ENCODE measurements at regions not wholly inside any gene's neighbourhood (a gene's known extent, or its start where the extent isn't known, plus 50 kb on each side); places are given as distances from the start of the nearest gene placed in this dataset.

DNA sequence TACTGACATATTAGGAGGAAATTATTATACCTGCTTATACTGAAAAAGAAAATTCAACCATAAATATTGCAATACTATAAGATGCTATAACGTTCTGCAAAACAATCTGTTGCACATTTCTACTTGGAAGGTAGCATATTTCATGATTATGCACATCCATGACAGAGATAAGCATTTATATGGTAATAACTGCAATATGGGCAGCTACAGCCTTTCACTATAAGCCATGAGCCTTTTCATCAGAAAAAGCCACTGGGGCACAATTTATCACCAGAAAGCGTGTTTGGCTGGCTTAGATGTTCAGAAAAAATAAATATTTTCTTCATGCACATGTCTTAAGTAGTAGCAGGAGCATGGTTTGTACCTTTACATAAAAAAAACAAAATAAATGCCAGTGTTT, 340.7 kb downstream of the GALC start:
- no peaks in the 10 kb centered on the region for H3K4me1 ChIP-seq (ENCODE audit: insufficient read depth, low read length)
- H3K4me2 ChIP-seq (ENCODE audit: insufficient read depth, low read length): no peak overlapping the region
- no peaks in the 10 kb centered on the region for H3K36me3 ChIP-seq (ENCODE audit: insufficient read depth, low read length)
- no peaks in the 10 kb centered on the region for H3K79me2 ChIP-seq (ENCODE audit: insufficient read depth, low read length)
- no peak overlapping the region for H2AFZ ChIP-seq (ENCODE audit: low read length)
- H3K9me3 ChIP-seq (ENCODE audit: low read depth, low read length): peaks cover 2% of the 10 kb centered on the region
- TF ChIP-seq, protein P1, sequence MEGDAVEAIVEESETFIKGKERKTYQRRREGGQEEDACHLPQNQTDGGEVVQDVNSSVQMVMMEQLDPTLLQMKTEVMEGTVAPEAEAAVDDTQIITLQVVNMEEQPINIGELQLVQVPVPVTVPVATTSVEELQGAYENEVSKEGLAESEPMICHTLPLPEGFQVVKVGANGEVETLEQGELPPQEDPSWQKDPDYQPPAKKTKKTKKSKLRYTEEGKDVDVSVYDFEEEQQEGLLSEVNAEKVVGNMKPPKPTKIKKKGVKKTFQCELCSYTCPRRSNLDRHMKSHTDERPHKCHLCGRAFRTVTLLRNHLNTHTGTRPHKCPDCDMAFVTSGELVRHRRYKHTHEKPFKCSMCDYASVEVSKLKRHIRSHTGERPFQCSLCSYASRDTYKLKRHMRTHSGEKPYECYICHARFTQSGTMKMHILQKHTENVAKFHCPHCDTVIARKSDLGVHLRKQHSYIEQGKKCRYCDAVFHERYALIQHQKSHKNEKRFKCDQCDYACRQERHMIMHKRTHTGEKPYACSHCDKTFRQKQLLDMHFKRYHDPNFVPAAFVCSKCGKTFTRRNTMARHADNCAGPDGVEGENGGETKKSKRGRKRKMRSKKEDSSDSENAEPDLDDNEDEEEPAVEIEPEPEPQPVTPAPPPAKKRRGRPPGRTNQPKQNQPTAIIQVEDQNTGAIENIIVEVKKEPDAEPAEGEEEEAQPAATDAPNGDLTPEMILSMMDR (IDR thresholded peaks at IDR 0.05; ENCODE audit: extremely low read depth, low read depth, low read length): no peak
- no peak overlapping the region for H3K27ac ChIP-seq (ENCODE audit: low read depth, low read length)
- no peaks in the 10 kb centered on the region for H3K27me3 ChIP-seq (ENCODE audit: insufficient read depth, low read length)
- no peaks in the 10 kb centered on the region for H4K20me1 ChIP-seq (ENCODE audit: insufficient read depth, low read length)
- H3K4me3 ChIP-seq (ENCODE audit: insufficient read depth, low read length): no peak overlapping the region
- no peak for DNase-seq (ENCODE audit: insufficient read length, low spot score, missing footprints)

- no peak for DNase-seq (ENCODE audit: insufficient read length, low spot score, missing footprints)
Observed at GRCh38 chr14:87644689-87645088, 348.3 kb downstream of the GALC start.

DNA sequence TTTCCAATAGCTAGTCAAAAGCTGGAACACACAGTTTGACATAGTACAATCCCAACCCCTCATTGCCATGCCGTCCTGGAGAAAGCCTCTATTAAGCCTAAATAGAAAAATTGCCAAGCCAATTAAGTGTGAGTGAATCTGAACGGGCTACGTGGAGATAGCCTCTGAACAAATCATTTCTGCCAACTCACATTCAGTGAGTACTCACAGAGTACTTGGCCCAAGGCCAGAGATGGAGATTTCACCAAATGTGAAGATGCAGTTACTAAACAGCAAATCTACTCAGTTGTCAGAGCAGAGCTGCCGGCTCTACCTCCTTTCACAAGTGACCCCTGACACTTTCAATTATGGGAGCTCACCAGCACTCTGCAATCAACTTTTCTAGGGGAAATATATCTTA, 350.0 kb downstream of the GALC start:
- no peaks in the 10 kb centered on the region for H3K27me3 ChIP-seq (ENCODE audit: insufficient read depth, low read length)
- no peak overlapping the region for H2AFZ ChIP-seq (ENCODE audit: low read length)
- no peaks in the 10 kb centered on the region for H3K4me1 ChIP-seq (ENCODE audit: insufficient read depth, low read length)
- H3K79me2 ChIP-seq (ENCODE audit: insufficient read depth, low read length): no peaks in the 10 kb centered on the region
- TF ChIP-seq, protein P1 (IDR thresholded peaks at IDR 0.05; ENCODE audit: extremely low read depth, low read depth, low read length): no peak
- no peaks in the 10 kb centered on the region for H3K36me3 ChIP-seq (ENCODE audit: insufficient read depth, low read length)
- H3K9me3 ChIP-seq (ENCODE audit: low read depth, low read length): no peaks in the 10 kb centered on the region
- H3K4me2 ChIP-seq (ENCODE audit: insufficient read depth, low read length): no peak overlapping the region
- no peak overlapping the region for H3K4me3 ChIP-seq (ENCODE audit: insufficient read depth, low read length)
- H4K20me1 ChIP-seq (ENCODE audit: insufficient read depth, low read length): no peaks in the 10 kb centered on the region
- H3K27ac ChIP-seq (ENCODE audit: low read depth, low read length): no peak overlapping the region
- DNase-seq (ENCODE audit: insufficient read length, low spot score, missing footprints): no peak

More at GRCh38 chr14:87644689-87645088, 348.3 kb downstream of the GALC start:
- Histone ChIP-seq H3K27me3 (ENCODE audit: insufficient read depth, low read length) (no peaks in the 10 kb centered on the region), H3K79me2 (ENCODE audit: insufficient read depth, low read length) (no peaks in the 10 kb centered on the region), H4K20me1 (ENCODE audit: insufficient read depth, low read length) (no peaks in the 10 kb centered on the region), H3K9me3 (ENCODE audit: low read depth, low read length) (no peaks in the 10 kb centered on the region), H3K27ac (ENCODE audit: low read depth, low read length) (no peak overlapping the region), H2AFZ (ENCODE audit: low read length) (no peak overlapping the region), H3K4me1 (ENCODE audit: insufficient read depth, low read length) (no peaks in the 10 kb centered on the region), H3K4me3 (ENCODE audit: insufficient read depth, low read length) (no peak overlapping the region), H3K4me2 (ENCODE audit: insufficient read depth, low read length) (no peak overlapping the region), H3K36me3 (ENCODE audit: insufficient read depth, low read length) (no peaks in the 10 kb centered on the region)
- TF ChIP-seq, protein P1 (IDR thresholded peaks at IDR 0.05; ENCODE audit: extremely low read depth, low read depth, low read length): no peak

DNA sequence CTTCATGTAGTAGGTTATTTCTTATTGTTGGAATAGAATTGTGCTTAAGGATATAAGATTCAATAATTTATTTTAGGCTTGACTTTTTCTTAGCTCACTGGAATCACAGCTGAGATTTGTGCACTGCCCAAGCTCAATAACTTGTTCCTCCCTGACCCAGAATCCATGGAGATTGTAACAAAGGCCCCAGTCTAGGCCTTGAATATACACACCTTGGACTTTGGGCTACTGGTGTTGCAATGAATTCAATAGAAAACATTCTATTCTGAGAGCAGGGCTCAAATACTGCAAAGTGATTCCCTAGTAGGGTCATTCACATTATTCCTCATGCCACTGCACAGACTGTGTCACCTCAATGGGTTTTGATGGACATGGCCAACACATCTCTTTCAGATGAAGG, 352.4 kb downstream of the GALC start:
- TF ChIP-seq, protein P1 (IDR thresholded peaks at IDR 0.05; ENCODE audit: extremely low read depth, low read depth, low read length): no peak
- no peak overlapping the region for H3K4me2 ChIP-seq (ENCODE audit: insufficient read depth, low read length)
- H3K36me3 ChIP-seq (ENCODE audit: insufficient read depth, low read length): no peaks in the 10 kb centered on the region
- no peaks in the 10 kb centered on the region for H4K20me1 ChIP-seq (ENCODE audit: insufficient read depth, low read length)
- no peaks in the 10 kb centered on the region for H3K9me3 ChIP-seq (ENCODE audit: low read depth, low read length)
- no peaks in the 10 kb centered on the region for H3K27me3 ChIP-seq (ENCODE audit: insufficient read depth, low read length)
- H3K4me3 ChIP-seq (ENCODE audit: insufficient read depth, low read length): no peak overlapping the region
- no peaks in the 10 kb centered on the region for H3K4me1 ChIP-seq (ENCODE audit: insufficient read depth, low read length)
- no peaks in the 10 kb centered on the region for H3K79me2 ChIP-seq (ENCODE audit: insufficient read depth, low read length)
- DNase-seq (ENCODE audit: insufficient read length, low spot score, missing footprints): no peak
- no peak overlapping the region for H2AFZ ChIP-seq (ENCODE audit: low read length)
- no peak overlapping the region for H3K27ac ChIP-seq (ENCODE audit: low read depth, low read length)
